ENCODE measurements at regions not wholly inside any gene's neighbourhood (a gene's known extent, or its start where the extent isn't known, plus 50 kb on each side); places are given as distances from the start of the nearest gene placed in this dataset.
"Not testable (repeated sequence)": the region's sequence is repeated elsewhere in the genome, so short reads cannot be mapped to it uniquely, and the experiment has no call there.

GRCh38 chr5:96483878-96484277 lies 50.8 kb upstream of the PCSK1 start:
- peak; percentile 58 for DNase-seq (ENCODE audit: low spot score)

GRCh38 chr5:96487859-96488258 lies 54.8 kb upstream of the PCSK1 start:
- no peak for DNase-seq (ENCODE audit: low spot score)

- no peak for DNase-seq (ENCODE audit: low spot score)
Observed at GRCh38 chr5:96489532-96489931, 56.5 kb upstream of the PCSK1 start.

GRCh38 chr5:96492459-96493047 lies 59.5 kb upstream of the PCSK1 start:
- DNase-seq (ENCODE audit: low spot score) = peak; percentile 9

DNA sequence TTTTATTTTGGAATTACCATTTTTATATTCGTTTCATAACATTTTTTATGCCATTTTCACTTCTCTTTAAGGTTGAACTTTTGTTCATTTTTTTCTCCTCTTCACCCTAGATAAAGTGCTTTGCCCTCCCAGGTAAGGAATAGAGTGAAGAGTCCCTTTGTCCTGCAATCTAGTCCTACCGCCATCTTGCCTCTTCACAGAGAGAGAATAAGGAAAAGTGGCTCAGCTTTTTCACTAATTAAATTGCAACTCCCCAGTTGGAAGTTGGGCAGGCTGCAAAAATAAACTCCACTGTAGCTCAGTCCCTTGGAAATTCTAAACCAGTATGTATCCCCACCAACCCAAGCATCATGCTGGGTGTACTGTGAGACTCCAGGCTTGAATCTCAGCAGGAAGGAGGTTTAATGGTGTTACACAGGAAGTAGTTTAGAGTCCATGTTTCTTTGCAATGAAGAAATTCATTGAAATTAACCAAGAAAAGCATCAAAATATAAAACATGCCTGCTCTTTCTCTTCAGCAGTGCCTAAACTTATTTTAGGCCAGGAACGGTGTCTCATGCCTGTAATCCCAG lies 60.3 kb upstream of the PCSK1 start:
- DNase-seq (ENCODE audit: low spot score) = no peak

- not testable (repeated sequence) for DNase-seq (ENCODE audit: low spot score)
Observed at GRCh38 chr5:96495412-96495811, 62.4 kb upstream of the PCSK1 start.

- DNase-seq (ENCODE audit: low spot score) = not testable (repeated sequence)
Observed at GRCh38 chr5:96497027-96497426, 64.0 kb upstream of the PCSK1 start.

- no peak for DNase-seq (ENCODE audit: low spot score)
Observed at GRCh38 chr5:96499753-96500345, 66.8 kb upstream of the PCSK1 start.

GRCh38 chr5:96501991-96502646 lies 69.1 kb upstream of the PCSK1 start:
- DNase-seq (ENCODE audit: low spot score) = no peak

DNA sequence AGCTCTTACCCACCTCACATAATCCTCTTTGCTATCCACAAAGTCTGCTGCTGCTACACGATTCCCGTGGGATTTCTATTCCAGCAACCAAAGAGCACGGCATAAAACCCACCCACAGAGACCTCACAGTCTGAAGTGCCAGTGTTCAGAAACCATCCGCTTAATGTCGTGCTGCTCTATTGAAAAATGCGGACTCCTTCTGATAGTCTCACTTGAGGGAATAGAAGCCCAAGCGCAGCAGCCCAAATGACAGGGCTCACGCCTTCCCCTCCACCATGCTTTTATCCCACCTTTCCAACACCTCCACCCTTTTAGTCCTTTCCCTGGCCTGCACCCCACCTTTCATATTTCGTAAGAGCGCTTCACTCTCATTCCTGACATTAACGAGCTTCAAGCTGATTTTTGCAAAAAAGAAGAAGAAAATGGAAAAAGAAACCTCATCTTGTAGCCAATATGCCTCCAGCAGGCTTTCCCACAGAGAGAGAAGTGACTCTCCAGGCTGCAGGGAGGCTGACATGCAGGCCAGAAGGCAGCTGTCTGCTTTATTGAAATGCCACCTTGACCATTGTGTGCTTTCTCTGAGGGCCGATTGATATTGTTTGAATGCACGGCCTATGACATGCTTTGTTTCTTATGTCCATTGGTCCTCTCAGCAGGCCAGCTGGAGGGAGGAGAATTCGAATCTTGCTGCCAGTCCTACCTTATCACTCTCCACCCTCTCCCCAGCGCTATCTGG lies 70.6 kb upstream of the PCSK1 start:
- no peak for DNase-seq (ENCODE audit: low spot score)

- DNase-seq (ENCODE audit: low spot score) = no peak
Observed at GRCh38 chr5:96506376-96506775, 73.3 kb upstream of the PCSK1 start.

GRCh38 chr5:96506866-96507527 lies 73.9 kb upstream of the PCSK1 start:
- DNase-seq (ENCODE audit: low spot score) = no peak

GRCh38 chr5:96509316-96509715 lies 76.3 kb upstream of the PCSK1 start:
- peak; percentile 36 for DNase-seq (ENCODE audit: low spot score)

DNA sequence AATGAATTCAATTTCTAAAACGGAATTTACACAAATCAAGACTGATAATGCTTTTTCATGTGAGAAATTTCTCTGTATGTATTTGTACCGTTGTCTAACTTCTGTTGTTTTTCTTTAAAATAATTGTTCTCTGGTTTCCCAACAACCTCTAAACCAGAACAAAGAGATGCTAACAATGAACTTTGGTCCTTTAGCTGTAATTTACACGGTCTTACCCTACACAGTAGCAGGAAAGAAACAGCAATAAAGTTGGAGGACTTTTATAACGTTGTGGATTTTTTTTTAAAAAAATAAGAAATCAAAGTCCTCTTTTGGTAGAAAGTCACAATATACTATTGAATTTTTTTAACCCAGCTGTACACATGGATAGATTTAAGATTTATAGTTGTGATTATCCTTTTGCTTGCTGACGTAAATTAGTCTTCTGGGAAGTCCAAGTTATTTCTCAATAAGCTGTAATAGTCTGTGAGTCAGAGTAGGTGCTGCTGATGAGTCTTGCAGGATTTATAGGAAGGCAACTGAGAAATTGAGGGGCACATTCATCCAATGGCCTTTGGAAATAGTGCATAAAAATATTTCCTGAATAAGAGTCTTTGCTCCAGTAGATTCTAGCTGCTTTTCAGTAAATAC lies 76.8 kb upstream of the PCSK1 start:
- DNase-seq (ENCODE audit: low spot score) = peak; percentile 80

- DNase-seq (ENCODE audit: low spot score) = no peak
Observed at GRCh38 chr5:96516631-96517071, 83.6 kb upstream of the PCSK1 start.

- DNase-seq (ENCODE audit: low spot score) = no peak
Observed at GRCh38 chr5:96517295-96517694, 84.2 kb upstream of the PCSK1 start.

- DNase-seq (ENCODE audit: low spot score) = no peak
Observed at GRCh38 chr5:96520345-96520744, 87.3 kb upstream of the PCSK1 start.

DNA sequence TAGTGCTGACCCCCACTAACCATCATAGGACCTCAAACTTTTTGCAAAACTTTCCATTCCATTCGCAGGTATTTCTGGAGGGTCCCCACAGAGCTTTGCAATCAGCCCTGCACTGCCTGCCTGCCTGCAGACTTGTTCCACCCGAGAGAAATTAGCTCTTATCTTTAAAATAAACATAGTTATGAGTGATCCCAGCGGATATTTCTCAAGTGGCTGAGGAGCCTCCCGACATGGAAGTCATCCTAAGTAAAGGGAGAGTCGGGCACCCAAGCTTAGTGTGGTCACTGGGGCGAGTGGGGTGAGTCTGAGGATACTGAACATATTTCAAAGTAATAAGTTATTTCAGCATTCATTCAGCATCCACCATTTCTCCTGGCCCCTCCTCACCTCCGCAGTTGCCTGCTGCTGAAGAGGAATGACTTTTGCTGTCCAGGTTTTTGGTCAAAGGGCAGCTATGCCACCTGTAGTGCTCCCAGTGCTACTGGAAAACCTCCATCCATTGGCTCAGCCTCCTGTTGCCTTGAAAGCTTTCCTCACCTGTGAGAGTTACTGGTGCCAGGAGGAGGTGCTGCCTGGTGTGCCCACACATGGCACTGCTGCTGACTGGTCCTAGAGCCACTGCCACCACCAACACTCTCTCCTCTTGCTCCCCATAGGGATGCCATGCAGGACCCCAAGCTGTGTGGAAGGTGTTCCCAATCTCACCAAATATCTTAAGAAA lies 89.7 kb upstream of the PCSK1 start:
- no peak for DNase-seq (ENCODE audit: low spot score)

DNA sequence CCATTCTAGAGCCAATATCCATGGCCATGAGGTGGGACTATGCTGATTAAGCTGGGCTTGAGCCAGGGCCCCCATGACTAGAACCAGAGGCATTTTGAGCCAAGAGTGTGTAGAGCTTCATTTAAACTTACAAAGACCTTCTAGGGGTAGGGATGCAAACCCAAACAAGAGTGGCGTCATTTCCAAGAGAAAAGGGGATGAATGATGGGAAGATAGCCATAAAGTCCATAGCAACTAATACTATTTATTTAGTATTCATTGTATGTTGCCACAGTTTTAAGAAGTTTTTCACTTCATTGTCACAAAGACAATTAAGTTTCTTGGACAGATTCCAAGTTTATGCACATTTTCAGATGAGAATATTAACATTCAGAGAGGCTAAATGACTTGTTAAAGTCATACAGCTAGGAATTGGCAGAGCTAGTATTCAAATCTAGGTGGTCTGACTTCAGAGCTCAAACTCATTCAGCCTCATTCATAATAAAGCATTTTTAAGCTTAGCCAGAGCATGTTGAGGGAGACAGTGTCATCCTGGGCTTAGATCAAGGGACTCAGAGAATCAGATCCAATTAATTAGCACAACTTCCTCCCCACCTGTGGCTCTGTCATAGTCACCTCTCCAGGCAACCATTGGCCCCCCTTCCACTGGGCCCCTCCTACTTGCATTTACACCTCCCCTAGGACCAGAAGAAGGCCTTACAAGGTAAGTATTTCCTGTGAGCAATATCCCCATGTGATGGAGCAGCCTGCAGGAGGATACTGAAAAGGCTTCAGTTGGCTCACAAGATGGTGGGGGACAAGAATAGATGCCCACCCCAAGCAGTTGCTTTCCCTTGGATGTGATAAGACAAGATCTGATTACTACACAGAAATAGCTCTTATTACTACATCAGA lies 95.0 kb upstream of the PCSK1 start:
- peak; percentile 36 for DNase-seq (ENCODE audit: low spot score)

All from A172 (cell line).